IMR-90 (cell line): ENCODE measurements at regions not wholly inside any gene's neighbourhood (a gene's known extent, or its start where the extent isn't known, plus 50 kb on each side); places are given as distances from the start of the nearest gene placed in this dataset.

Experiments used
- ATAC-seq: fragments of 200-7000 bp; cut with Tn5 transposase; 2 replicates; pipeline ENCODE4 v1.9.1; 2020; ENCODE audit warnings: low read depth, mild to moderate bottlenecking, moderate library complexity
- BruUV-seq: library from RNA; stranded (reverse); fragments of 400-500 nt; replicated peaks from 2 replicates; lab custom pipeline; 2021; lab: Mats Ljungman, UMichigan
- CTCF ChIA-PET: fragments of 300-600 bp; formaldehyde crosslinking; extraction: SDS; loops from one replicate; lab custom pipeline; 2021; ENCODE audit warnings: antibody characterized with exemption; lab: Yijun Ruan, JAX
- POLR2A ChIA-PET: fragments of 300-600 bp; sonication (Branson Sonifier 250); formaldehyde crosslinking; loops from one replicate; lab custom pipeline; 2022; ENCODE audit warnings: antibody characterized with exemption; ENCODE audit not compliant: unreplicated experiment; lab: Charles Lee
- DNase-seq: peaks from one replicate; pipeline ENCODE4 v3.0.0; 2013
- H2AFZ ChIP-seq: replicated peaks from 2 replicates; pipeline ENCODE3; 2013; ENCODE audit warnings: low read length, mild to moderate bottlenecking; ENCODE audit not compliant: poor library complexity
- H2AK5ac ChIP-seq: 2 replicates; pipeline ENCODE4 v1.6.1; 2013; ENCODE audit warnings: low read depth, low read length, inconsistent platforms
- H2AK9ac ChIP-seq: replicated peaks from 2 replicates; pipeline ENCODE3; 2013; ENCODE audit warnings: mild to moderate bottlenecking, low read depth, low read length, moderate library complexity; ENCODE audit not compliant: poor library complexity
- H2BK120ac ChIP-seq: 2 replicates; pipeline ENCODE4 v1.6.1; 2013; ENCODE audit warnings: low read depth, low read length, inconsistent platforms
- H2BK15ac ChIP-seq: 3 replicates; pipeline ENCODE4 v1.6.1; 2013; ENCODE audit warnings: low read depth, low read length, inconsistent platforms
- H2BK20ac ChIP-seq: 2 replicates; pipeline ENCODE4 v1.6.1; 2013; ENCODE audit warnings: low read depth, mild to moderate bottlenecking, inconsistent platforms, low read length, moderate library complexity
- H2BK5ac ChIP-seq: 2 replicates; pipeline ENCODE4 v1.6.1; 2013; ENCODE audit warnings: mild to moderate bottlenecking, low read depth, low read length, inconsistent platforms; ENCODE audit not compliant: poor library complexity, severe bottlenecking
- H3K14ac ChIP-seq: replicated peaks from 2 replicates; pipeline ENCODE4 v1.6.1; 2013; ENCODE audit warnings: low read depth, low read length, inconsistent platforms
- H3K18ac ChIP-seq: 2 replicates; pipeline ENCODE4 v1.6.1; 2013; ENCODE audit warnings: low read depth, low read length, control low read depth
- H3K23ac ChIP-seq: 2 replicates; pipeline ENCODE4 v1.6.1; 2013; ENCODE audit warnings: low read depth, low read length, inconsistent platforms
- H3K27ac ChIP-seq: 2 replicates; pipeline ENCODE4 v1.5.1; 2013; ENCODE audit warnings: mild to moderate bottlenecking, control low read depth, low read length; ENCODE audit not compliant: insufficient read depth
- H3K27me3 ChIP-seq: 2 replicates; pipeline ENCODE4 v1.6.1; 2013; ENCODE audit warnings: low read length; ENCODE audit not compliant: control insufficient read depth, insufficient read depth
- H3K36me3 ChIP-seq: 2 replicates; pipeline ENCODE4 v1.6.1; 2013; ENCODE audit warnings: low read length, mixed read lengths; ENCODE audit not compliant: control insufficient read depth, insufficient read depth
- H3K4ac ChIP-seq: 2 replicates; pipeline ENCODE4 v1.6.1; 2013; ENCODE audit warnings: low read depth, low read length, inconsistent platforms
- H3K4me1 ChIP-seq: 2 replicates; pipeline ENCODE4 v1.6.1; 2013; ENCODE audit warnings: low read length, mixed read lengths; ENCODE audit not compliant: control insufficient read depth, insufficient read depth
- H3K4me2 ChIP-seq: 2 replicates; pipeline ENCODE4 v1.6.1; 2013; ENCODE audit warnings: low read depth, mild to moderate bottlenecking, control low read depth, low read length, moderate library complexity
- H3K4me3 ChIP-seq: 2 replicates; pipeline ENCODE4 v1.5.1; 2013; ENCODE audit warnings: low read depth, mild to moderate bottlenecking, control low read depth, low read length, moderate library complexity; ENCODE audit not compliant: insufficient read depth
- H3K56ac ChIP-seq: 2 replicates; pipeline ENCODE4 v1.6.1; 2013; ENCODE audit warnings: low read length, inconsistent platforms; ENCODE audit not compliant: insufficient read depth; ENCODE audit errors: extremely low read depth
- H3K79me1 ChIP-seq, 2 experiments: 2 replicates each; pipeline ENCODE4 v1.6.1; 2013; ENCODE audit warnings: low read length in 2 of 2, inconsistent platforms in 1 of 2, low read depth in 1 of 2
- H3K9ac ChIP-seq: 2 replicates; pipeline ENCODE4 v1.6.1; 2013; ENCODE audit warnings: low read depth, low read length, control low read depth
- H3K9me1 ChIP-seq: 2 replicates; pipeline ENCODE4 v1.6.1; 2013; ENCODE audit warnings: low read length, inconsistent platforms; ENCODE audit not compliant: insufficient read depth
- H3K9me3 ChIP-seq: 2 replicates; pipeline ENCODE4 v1.6.1; 2013; ENCODE audit warnings: low read length; ENCODE audit not compliant: control insufficient read depth, insufficient read depth
- H4K20me1 ChIP-seq: 2 replicates; pipeline ENCODE4 v1.6.1; 2013; ENCODE audit warnings: low read length, inconsistent platforms; ENCODE audit not compliant: insufficient read depth
- H4K5ac ChIP-seq: 2 replicates; pipeline ENCODE4 v1.6.1; 2013; ENCODE audit warnings: mild to moderate bottlenecking, low read depth, low read length, control low read depth
- H4K8ac ChIP-seq, 2 experiments: 2 replicates each; pipeline ENCODE4 v1.6.1; 2013; ENCODE audit warnings: low read depth in 2 of 2, low read length in 2 of 2, control low read depth in 1 of 2, inconsistent platforms in 1 of 2
- H4K91ac ChIP-seq: 2 replicates; pipeline ENCODE4 v1.6.1; 2013; ENCODE audit warnings: low read depth, low read length, inconsistent platforms; ENCODE audit not compliant: insufficient read depth
- NFE2L2 ChIP-seq: fragments of 150-350 bp; IDR thresholded peaks from 2 replicates; pipeline ENCODE4 v1.6.1; 2016; ENCODE audit warnings: low read depth, mild to moderate bottlenecking, low read length
- WGBS, 2 experiments: methylation state at CpG; one replicate each; pipeline versions ENCODE4 v1.1.5 to v1.1.7; 2013; ENCODE audit warnings: missing lambda C conversion rate in 2 of 2; ENCODE audit not compliant: insufficient read length in 1 of 2; ENCODE audit errors: extremely low coverage in 2 of 2; 5-methylcytosine and 5-hydroxymethylcytosine counted together
- dilution Hi-C: fragments of 300-500 bp; cut with HindIII; formaldehyde crosslinking; loops from one replicate; pipeline ENCODE4 v1.14.3; 2018; ENCODE audit warnings: low sequenced_read_pairs; ENCODE audit not compliant: unreplicated experiment
- in situ Hi-C: fragments of 300-500 bp; cut with MboI; formaldehyde crosslinking; loops from 3 replicates; pipeline ENCODE4 v1.14.3; 2019; ENCODE audit warnings: low sequenced_read_pairs, inconsistent platforms, mixed read lengths
- intact Hi-C: fragments of 100-400 bp; cut with micrococcal nuclease; formaldehyde crosslinking; loops from 2 replicates; pipeline ENCODE4 v1.10.0; 2022

GRCh38 chr2:42921147-42921520, 128.8 kb upstream of the HAAO start:
- Histone ChIP-seq H3K9ac (no peak overlapping the region), H2BK120ac (0 out of 2 replicates have a peak overlapping the region, but pooled peaks have one; percentile 100), H4K8ac (no peak overlapping the region), H2AK5ac (peak overlapping the region; percentile 44; the same call in 1 of the 2 replicates), H2BK5ac (no peak overlapping the region), H4K5ac (no peak overlapping the region), H3K27ac (no peak overlapping the region), H2AK9ac (no peak overlapping the region), H3K36me3 (no peaks in the 10 kb centered on the region), H3K56ac (no peak overlapping the region), H3K14ac (no peak overlapping the region), H4K91ac (no peak overlapping the region), H3K4me1 (peaks cover 42% of the 10 kb centered on the region), H3K9me1 (peaks cover 27% of the 10 kb centered on the region), H3K27me3 (no peaks in the 10 kb centered on the region), H3K79me1 (peaks cover 0 to 5% of the 10 kb centered on the region in 2 experiments; a peak in 1 of 4 replicates), H3K18ac (no peak overlapping the region), H2BK15ac (no peak overlapping the region; the same call in 2 of the 3 replicates), H3K23ac (no peak overlapping the region), H3K4ac (no peak overlapping the region), H4K20me1 (no peaks in the 10 kb centered on the region), H3K4me2 (no peak overlapping the region), H2BK20ac (no peak overlapping the region; the same call in 1 of the 2 replicates), H3K9me3 (no peaks in the 10 kb centered on the region), H3K4me3 (no peak overlapping the region), H2AFZ (no peak overlapping the region)
- ChIA-PET CTCF (no interaction called here), POLR2A (no interaction called here)
- DNase-seq (no peak), ATAC-seq (no peak)
- no TSS peak for BruUV-seq
- dilution Hi-C loops, result no loop called here
- intact Hi-C loops, result no loop called here
- in situ Hi-C loops, result no loop called here
- WGBS, 2 experiments, result 71% methylated on average over 4 of the region's 4 CpGs; no CpG with 5 or more reads in 1 of the 2 experiments
- TF ChIP-seq NFE2L2, result no peak
